ENCODE measurements at regions not wholly inside any gene's neighbourhood (a gene's known extent, or its start where the extent isn't known, plus 50 kb on each side); places are given as distances from the start of the nearest gene placed in this dataset.

GRCh38 chr3:178072391-178073305, 463.6 kb upstream of the KCNMB2 start:
- TF ChIP-seq ZFP3 (CRISPR knock-in tag; IDR thresholded peaks at IDR 0.05) (no peak), CSDC2 (CRISPR knock-in tag; IDR thresholded peaks at IDR 0.05) (no peak), BACH2 (CRISPR knock-in tag; IDR thresholded peaks at IDR 0.05; ENCODE audit: borderline replicate concordance) (no peak), SNAI2 (CRISPR knock-in tag; IDR thresholded peaks at IDR 0.05) (no peak), ESRRG (CRISPR knock-in tag; IDR thresholded peaks at IDR 0.05) (no peak), ARNTL (CRISPR knock-in tag; IDR thresholded peaks at IDR 0.05; ENCODE audit: borderline replicate concordance, low read depth) (no peak), PPARA (CRISPR knock-in tag; IDR thresholded peaks at IDR 0.05; ENCODE audit: borderline replicate concordance) (no peak), ZC3H10 (CRISPR knock-in tag; IDR thresholded peaks at IDR 0.05) (no peak), ZNF70 (CRISPR knock-in tag; IDR thresholded peaks at IDR 0.05) (no peak), POU6F1 (CRISPR knock-in tag; IDR thresholded peaks at IDR 0.05; ENCODE audit: borderline replicate concordance, low read depth) (no peak), OSR1 (CRISPR knock-in tag; IDR thresholded peaks at IDR 0.05) (no peak), ZNF565 (CRISPR knock-in tag; conservative IDR thresholded peaks at IDR 0.05; ENCODE audit: low read depth) (no peak), ZNF8 (CRISPR knock-in tag; IDR thresholded peaks at IDR 0.05) (no peak), TCF4 (CRISPR knock-in tag; IDR thresholded peaks at IDR 0.05; ENCODE audit: borderline replicate concordance) (no peak), GLIS3 (CRISPR knock-in tag; IDR thresholded peaks at IDR 0.05) (no peak), PATZ1 (CRISPR knock-in tag; IDR thresholded peaks at IDR 0.05; ENCODE audit: borderline replicate concordance) (no peak), CSRNP3 (CRISPR knock-in tag; IDR thresholded peaks at IDR 0.05) (no peak), ISL1 (CRISPR knock-in tag; IDR thresholded peaks at IDR 0.05) (no peak), ZFP30 (CRISPR knock-in tag; IDR thresholded peaks at IDR 0.05) (no peak), TSHZ2 (CRISPR knock-in tag; IDR thresholded peaks at IDR 0.05) (no peak)
- ATAC-seq = no peak

- no peak for TF ChIP-seq BACH2 (CRISPR knock-in tag; IDR thresholded peaks at IDR 0.05; ENCODE audit: borderline replicate concordance)
- TF ChIP-seq CREB5 (CRISPR knock-in tag; IDR thresholded peaks at IDR 0.05; ENCODE audit: low read depth) = no peak
- TF ChIP-seq PPARA (CRISPR knock-in tag; IDR thresholded peaks at IDR 0.05; ENCODE audit: borderline replicate concordance) = no peak
- no peak for TF ChIP-seq PATZ1 (CRISPR knock-in tag; IDR thresholded peaks at IDR 0.05; ENCODE audit: borderline replicate concordance)
- TF ChIP-seq ZC3H10 (CRISPR knock-in tag; IDR thresholded peaks at IDR 0.05) = no peak
- TF ChIP-seq TSHZ2 (CRISPR knock-in tag; IDR thresholded peaks at IDR 0.05) = no peak
- no peak for TF ChIP-seq OSR1 (CRISPR knock-in tag; IDR thresholded peaks at IDR 0.05)
- TF ChIP-seq ESRRG (CRISPR knock-in tag; IDR thresholded peaks at IDR 0.05) = no peak
- ATAC-seq = no peak
Observed at GRCh38 chr3:178073366-178073765, 462.9 kb upstream of the KCNMB2 start.

All from SK-N-SH treated with all-trans-retinoic acid at 6 μM for 48 hours (cell line).